Stimulated activated naive CD8-positive, alpha-beta T cell treated with anti-CD3 and anti-CD28 coated beads, Interleukin-15, Interleukin-2, amounts not matched to agents 100 ng/mL and 50 ng/mL, for 24 hours (primary cell): ENCODE measurements at regions not wholly inside any gene's neighbourhood (a gene's known extent, or its start where the extent isn't known, plus 50 kb on each side); places are given as distances from the start of the nearest gene placed in this dataset.

Experiments
- H3K27ac Mint-ChIP-seq: one replicate; pipeline ENCODE4 v1.8.0; 2021; ENCODE audit warnings: mild to moderate bottlenecking, mixed read lengths
- H3K27me3 Mint-ChIP-seq: one replicate; pipeline ENCODE4 v1.8.0; 2021; ENCODE audit warnings: mixed read lengths
- H3K36me3 Mint-ChIP-seq: one replicate; pipeline ENCODE4 v1.8.0; 2021; ENCODE audit warnings: low read depth, mixed read lengths
- H3K4me1 Mint-ChIP-seq: one replicate; pipeline ENCODE4 v1.8.0; 2021; ENCODE audit warnings: low read depth, mixed read lengths
- H3K4me3 Mint-ChIP-seq: one replicate; pipeline ENCODE4 v1.8.0; 2021; ENCODE audit warnings: mild to moderate bottlenecking, mixed read lengths
- H3K9me3 Mint-ChIP-seq: one replicate; pipeline ENCODE4 v1.8.0; 2021; ENCODE audit warnings: mixed read lengths

GRCh38 chr15:59953392-59953883 is 50.7 kb upstream of the FOXB1 start:
- Mint-ChIP-seq H3K4me3 (no peak overlapping the region), H3K36me3 (no peaks in the 10 kb centered on the region), H3K4me1 (no peaks in the 10 kb centered on the region), H3K9me3 (peaks cover 15% of the 10 kb centered on the region), H3K27me3 (peaks cover 10% of the 10 kb centered on the region), H3K27ac (no peak overlapping the region)

DNA sequence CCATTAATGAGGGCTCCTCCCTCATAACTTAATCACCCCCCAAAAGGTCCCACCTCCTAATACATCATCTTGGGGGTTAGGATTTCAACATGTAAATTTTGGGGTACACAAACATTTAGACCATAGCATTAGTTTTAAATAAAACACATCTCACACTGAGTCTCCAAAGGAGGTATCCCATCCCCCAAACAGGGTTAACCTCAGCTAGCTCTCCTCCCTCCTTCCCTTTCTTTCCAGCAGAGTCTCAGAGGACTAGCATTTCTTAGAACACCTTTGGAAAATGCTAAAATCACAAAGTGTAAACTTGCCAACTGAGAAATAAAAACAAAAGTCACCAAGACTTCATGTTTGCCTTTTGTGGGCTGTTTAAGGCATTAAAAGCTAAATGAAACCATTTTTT is 51.2 kb upstream of the FOXB1 start:
- H3K27ac Mint-ChIP-seq = no peak overlapping the region
- peaks cover 15% of the 10 kb centered on the region for H3K9me3 Mint-ChIP-seq
- H3K27me3 Mint-ChIP-seq = peaks cover 10% of the 10 kb centered on the region
- no peak overlapping the region for H3K4me3 Mint-ChIP-seq
- H3K4me1 Mint-ChIP-seq = no peaks in the 10 kb centered on the region
- no peaks in the 10 kb centered on the region for H3K36me3 Mint-ChIP-seq

GRCh38 chr15:59950603-59951388 is 53.3 kb upstream of the FOXB1 start:
- Mint-ChIP-seq H3K36me3 (no peaks in the 10 kb centered on the region), H3K27me3 (peaks cover 10% of the 10 kb centered on the region), H3K27ac (no peak overlapping the region), H3K4me1 (no peaks in the 10 kb centered on the region), H3K9me3 (peaks cover 8% of the 10 kb centered on the region), H3K4me3 (no peak overlapping the region)

GRCh38 chr15:59948924-59949613 is 55.0 kb upstream of the FOXB1 start:
- Mint-ChIP-seq H3K36me3 (no peaks in the 10 kb centered on the region), H3K9me3 (no peaks in the 10 kb centered on the region), H3K27ac (no peak overlapping the region), H3K27me3 (peaks cover 10% of the 10 kb centered on the region), H3K4me1 (no peaks in the 10 kb centered on the region), H3K4me3 (no peak overlapping the region)

- Mint-ChIP-seq H3K27ac (no peak overlapping the region), H3K9me3 (no peaks in the 10 kb centered on the region)
These were observed 58.0 kb upstream of the FOXB1 start for GRCh38 chr15:59946084-59946483.

DNA sequence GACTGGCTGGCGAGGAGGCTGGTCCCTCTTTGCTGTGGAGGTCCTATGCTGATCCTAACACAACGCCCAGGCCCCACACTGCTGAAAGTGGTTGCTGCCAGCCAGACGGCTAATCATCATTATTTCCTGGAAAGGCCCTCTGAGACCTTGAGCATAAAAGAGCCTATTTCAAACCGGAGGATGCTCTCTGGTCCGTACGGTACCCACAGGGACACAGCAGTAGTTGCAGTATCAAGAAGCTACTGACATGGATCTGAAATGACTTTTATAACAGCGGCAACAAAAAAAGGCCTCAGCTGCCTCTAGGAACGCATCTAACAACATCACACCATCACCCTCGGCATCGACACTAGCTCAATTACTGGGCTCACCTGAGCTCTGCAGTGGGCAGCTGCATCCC is 59.1 kb upstream of the FOXB1 start:
- peaks cover 3% of the 10 kb centered on the region for H3K27me3 Mint-ChIP-seq
- H3K27ac Mint-ChIP-seq = no peak overlapping the region
- H3K4me3 Mint-ChIP-seq = no peak overlapping the region
- no peaks in the 10 kb centered on the region for H3K36me3 Mint-ChIP-seq
- no peaks in the 10 kb centered on the region for H3K4me1 Mint-ChIP-seq
- H3K9me3 Mint-ChIP-seq = no peaks in the 10 kb centered on the region

More at GRCh38 chr15:59946084-59946483, 58.0 kb upstream of the FOXB1 start:
- Mint-ChIP-seq H3K4me3 (no peak overlapping the region), H3K27me3 (peaks cover 3% of the 10 kb centered on the region), H3K36me3 (no peaks in the 10 kb centered on the region), H3K4me1 (no peaks in the 10 kb centered on the region)

- Mint-ChIP-seq H3K36me3 (no peaks in the 10 kb centered on the region), H3K27ac (no peak overlapping the region), H3K4me3 (no peak overlapping the region), H3K9me3 (no peaks in the 10 kb centered on the region), H3K27me3 (peaks cover 3% of the 10 kb centered on the region), H3K4me1 (no peaks in the 10 kb centered on the region)
These were observed 62.5 kb upstream of the FOXB1 start for GRCh38 chr15:59941612-59942011.

DNA sequence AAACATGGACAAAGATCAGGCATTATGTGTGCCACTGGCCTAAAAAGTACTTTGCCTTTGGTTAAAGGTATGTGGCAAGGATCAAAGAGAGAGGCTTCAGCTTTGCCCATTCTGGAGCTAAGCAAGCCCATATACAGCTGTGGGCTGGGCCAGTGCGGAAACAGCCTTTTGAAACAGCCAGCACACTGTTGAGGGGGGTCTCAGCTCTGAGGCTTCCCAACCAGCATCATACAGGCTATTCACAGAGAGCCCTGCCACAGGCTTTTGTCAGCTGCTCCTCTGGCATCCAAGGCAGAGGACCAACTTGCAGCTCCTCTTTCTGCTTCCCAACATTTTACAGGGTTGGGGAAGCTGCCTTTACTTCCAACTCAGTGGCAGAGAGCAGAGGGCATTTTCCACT is 63.2 kb upstream of the FOXB1 start:
- Mint-ChIP-seq H3K4me1 (no peaks in the 10 kb centered on the region), H3K27me3 (no peaks in the 10 kb centered on the region), H3K4me3 (no peak overlapping the region), H3K9me3 (no peaks in the 10 kb centered on the region), H3K27ac (no peak overlapping the region), H3K36me3 (no peaks in the 10 kb centered on the region)

DNA sequence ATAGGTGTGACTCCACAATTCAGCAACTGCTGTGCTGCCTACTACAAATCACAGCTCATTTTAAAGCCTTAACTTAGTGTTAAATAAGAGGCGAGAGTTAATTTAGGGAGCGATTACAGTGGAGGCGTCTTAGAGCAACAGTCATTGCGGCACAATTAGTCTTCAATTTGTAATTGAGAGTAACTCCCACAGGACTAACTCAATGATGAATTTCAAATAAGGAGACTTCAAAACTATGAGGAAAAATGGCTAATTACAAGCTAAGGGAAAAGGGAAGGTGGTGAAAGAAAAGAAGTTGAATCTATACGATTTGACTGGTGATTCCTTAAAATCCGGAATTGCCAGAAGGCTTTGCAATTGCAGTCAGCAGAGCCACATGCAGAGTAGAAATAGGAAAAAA is 63.7 kb upstream of the FOXB1 start:
- Mint-ChIP-seq H3K4me3 (no peak overlapping the region), H3K27me3 (no peaks in the 10 kb centered on the region), H3K4me1 (no peaks in the 10 kb centered on the region), H3K9me3 (no peaks in the 10 kb centered on the region), H3K36me3 (no peaks in the 10 kb centered on the region), H3K27ac (no peak overlapping the region)

GRCh38 chr15:59936741-59937140 is 67.4 kb upstream of the FOXB1 start:
- no peaks in the 10 kb centered on the region for H3K36me3 Mint-ChIP-seq
- H3K4me1 Mint-ChIP-seq = no peaks in the 10 kb centered on the region
- H3K27ac Mint-ChIP-seq = no peak overlapping the region
- no peaks in the 10 kb centered on the region for H3K9me3 Mint-ChIP-seq
- peaks cover 3% of the 10 kb centered on the region for H3K27me3 Mint-ChIP-seq
- H3K4me3 Mint-ChIP-seq = no peak overlapping the region

- Mint-ChIP-seq H3K27me3 (peaks cover 9% of the 10 kb centered on the region), H3K27ac (no peak overlapping the region), H3K4me3 (no peak overlapping the region), H3K36me3 (no peaks in the 10 kb centered on the region), H3K9me3 (no peaks in the 10 kb centered on the region), H3K4me1 (peaks cover 5% of the 10 kb centered on the region)
These were observed 70.5 kb upstream of the FOXB1 start for GRCh38 chr15:59933607-59934006.

GRCh38 chr15:59931646-59932261 is 72.4 kb upstream of the FOXB1 start:
- peaks cover 5% of the 10 kb centered on the region for H3K4me1 Mint-ChIP-seq
- H3K9me3 Mint-ChIP-seq = no peaks in the 10 kb centered on the region
- peaks cover 19% of the 10 kb centered on the region for H3K27me3 Mint-ChIP-seq
- no peaks in the 10 kb centered on the region for H3K36me3 Mint-ChIP-seq
- no peak overlapping the region for H3K4me3 Mint-ChIP-seq
- no peak overlapping the region for H3K27ac Mint-ChIP-seq

GRCh38 chr15:59924812-59925522 is 79.1 kb upstream of the FOXB1 start:
- Mint-ChIP-seq H3K36me3 (no peaks in the 10 kb centered on the region), H3K9me3 (no peaks in the 10 kb centered on the region), H3K27ac (no peak overlapping the region), H3K27me3 (peaks cover 25% of the 10 kb centered on the region), H3K4me1 (peaks cover 8% of the 10 kb centered on the region), H3K4me3 (no peak overlapping the region)

- peaks cover 16% of the 10 kb centered on the region for H3K4me1 Mint-ChIP-seq
- H3K9me3 Mint-ChIP-seq = no peaks in the 10 kb centered on the region
- H3K27ac Mint-ChIP-seq = no peak overlapping the region
- peaks cover 21% of the 10 kb centered on the region for H3K27me3 Mint-ChIP-seq
- H3K4me3 Mint-ChIP-seq = no peak overlapping the region
- no peaks in the 10 kb centered on the region for H3K36me3 Mint-ChIP-seq
These were observed 80.0 kb upstream of the FOXB1 start for GRCh38 chr15:59924096-59924495.

DNA sequence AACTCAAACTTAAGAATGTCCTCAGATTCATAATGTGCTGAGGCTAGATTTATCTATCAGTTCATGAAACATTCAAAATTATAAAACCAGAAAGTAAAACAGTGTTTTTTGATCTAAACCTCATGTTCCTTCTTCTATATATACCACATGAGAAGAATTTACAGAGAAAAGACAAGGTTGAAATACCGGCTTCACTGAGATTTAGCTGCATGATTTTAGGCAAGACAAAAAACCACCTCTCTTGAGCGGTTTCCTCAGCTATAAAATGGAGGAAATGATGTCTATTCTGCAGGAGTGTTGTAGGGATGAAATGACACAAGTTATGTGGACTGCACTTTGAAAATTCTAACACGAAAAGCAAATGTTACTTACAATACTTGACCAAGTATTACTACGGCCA is 80.6 kb upstream of the FOXB1 start:
- Mint-ChIP-seq H3K27ac (no peak overlapping the region), H3K27me3 (peaks cover 21% of the 10 kb centered on the region), H3K4me1 (peaks cover 21% of the 10 kb centered on the region), H3K36me3 (no peaks in the 10 kb centered on the region), H3K9me3 (no peaks in the 10 kb centered on the region), H3K4me3 (no peak overlapping the region)
